ENCODE measurements at regions not wholly inside any gene's neighbourhood (a gene's known extent, or its start where the extent isn't known, plus 50 kb on each side); places are given as distances from the start of the nearest gene placed in this dataset.

DNA sequence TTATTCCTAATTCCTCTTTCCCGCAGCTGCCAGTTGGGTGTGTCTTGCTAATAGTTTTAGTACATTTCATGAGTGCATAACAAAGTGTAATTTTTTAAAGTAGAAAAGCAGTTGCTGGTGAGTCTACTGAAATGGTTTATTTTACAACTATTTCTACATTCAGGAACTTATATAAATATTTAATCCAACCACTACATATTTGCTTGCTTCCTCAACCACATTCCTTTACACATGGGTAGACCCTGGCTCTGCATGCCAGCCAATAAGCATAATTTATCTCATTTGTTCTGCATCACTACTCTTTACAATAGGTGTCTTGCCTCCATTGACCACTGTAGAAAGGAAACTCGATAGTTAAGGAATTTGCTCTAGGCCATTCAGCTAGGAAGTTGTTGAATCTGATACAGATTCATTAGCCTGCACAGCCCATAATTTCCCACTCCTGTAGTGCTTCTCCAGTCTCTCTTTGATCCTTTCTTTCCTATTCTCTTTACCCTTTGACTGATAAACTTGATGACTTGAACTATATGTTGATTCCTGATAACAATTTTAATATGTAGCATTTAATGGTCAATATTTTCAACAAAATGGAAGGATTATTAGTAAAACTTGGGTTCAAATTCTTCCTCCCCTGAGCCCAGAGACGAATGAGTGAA is 342.5 kb upstream of the ACTBL2 start:
- no peak for DNase-seq (ENCODE audit: low spot score, unreplicated experiment)
- Mint-ChIP-seq H3K4me3 (ENCODE audit: low read depth) (no peak overlapping the region), H3K36me3 (ENCODE audit: insufficient read depth) (no peaks in the 10 kb centered on the region), H3K4me1 (ENCODE audit: low read depth) (no peaks in the 10 kb centered on the region), H3K27me3 (no peaks in the 10 kb centered on the region), H3K9me3 (ENCODE audit: low read depth) (peaks cover 4% of the 10 kb centered on the region), H3K27ac (no peak overlapping the region)
- TF ChIP-seq, protein P1, sequence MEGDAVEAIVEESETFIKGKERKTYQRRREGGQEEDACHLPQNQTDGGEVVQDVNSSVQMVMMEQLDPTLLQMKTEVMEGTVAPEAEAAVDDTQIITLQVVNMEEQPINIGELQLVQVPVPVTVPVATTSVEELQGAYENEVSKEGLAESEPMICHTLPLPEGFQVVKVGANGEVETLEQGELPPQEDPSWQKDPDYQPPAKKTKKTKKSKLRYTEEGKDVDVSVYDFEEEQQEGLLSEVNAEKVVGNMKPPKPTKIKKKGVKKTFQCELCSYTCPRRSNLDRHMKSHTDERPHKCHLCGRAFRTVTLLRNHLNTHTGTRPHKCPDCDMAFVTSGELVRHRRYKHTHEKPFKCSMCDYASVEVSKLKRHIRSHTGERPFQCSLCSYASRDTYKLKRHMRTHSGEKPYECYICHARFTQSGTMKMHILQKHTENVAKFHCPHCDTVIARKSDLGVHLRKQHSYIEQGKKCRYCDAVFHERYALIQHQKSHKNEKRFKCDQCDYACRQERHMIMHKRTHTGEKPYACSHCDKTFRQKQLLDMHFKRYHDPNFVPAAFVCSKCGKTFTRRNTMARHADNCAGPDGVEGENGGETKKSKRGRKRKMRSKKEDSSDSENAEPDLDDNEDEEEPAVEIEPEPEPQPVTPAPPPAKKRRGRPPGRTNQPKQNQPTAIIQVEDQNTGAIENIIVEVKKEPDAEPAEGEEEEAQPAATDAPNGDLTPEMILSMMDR (IDR thresholded peaks at IDR 0.05; ENCODE audit: unreplicated experiment): no peak

DNA sequence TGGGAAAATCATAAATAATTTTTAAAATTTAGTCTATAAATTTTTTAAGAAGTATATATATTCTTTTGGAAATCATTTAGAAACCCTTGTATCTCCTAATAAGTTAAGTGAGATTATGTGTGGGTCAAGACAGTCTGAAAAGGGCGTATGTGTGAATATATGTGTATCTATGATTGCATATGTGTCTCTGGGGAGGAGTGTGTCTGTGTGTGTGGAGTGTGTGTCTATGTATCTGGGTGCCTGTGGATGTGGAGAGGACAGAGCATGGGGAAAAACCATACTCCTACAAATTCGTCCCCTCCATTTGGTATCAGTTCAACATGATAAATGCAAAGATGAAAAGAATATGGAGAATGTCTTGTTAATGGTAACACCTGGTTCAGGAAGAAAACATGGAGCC is 342.0 kb upstream of the ACTBL2 start:
- peaks cover 1% of the 10 kb centered on the region for H3K36me3 Mint-ChIP-seq (ENCODE audit: insufficient read depth)
- no peak overlapping the region for H3K27ac Mint-ChIP-seq
- no peak overlapping the region for H3K4me3 Mint-ChIP-seq (ENCODE audit: low read depth)
- no peaks in the 10 kb centered on the region for H3K4me1 Mint-ChIP-seq (ENCODE audit: low read depth)
- H3K9me3 Mint-ChIP-seq (ENCODE audit: low read depth): peaks cover 7% of the 10 kb centered on the region
- no peak for DNase-seq (ENCODE audit: low spot score, unreplicated experiment)
- H3K27me3 Mint-ChIP-seq: no peaks in the 10 kb centered on the region
- TF ChIP-seq, protein P1 (IDR thresholded peaks at IDR 0.05; ENCODE audit: unreplicated experiment): no peak

DNA sequence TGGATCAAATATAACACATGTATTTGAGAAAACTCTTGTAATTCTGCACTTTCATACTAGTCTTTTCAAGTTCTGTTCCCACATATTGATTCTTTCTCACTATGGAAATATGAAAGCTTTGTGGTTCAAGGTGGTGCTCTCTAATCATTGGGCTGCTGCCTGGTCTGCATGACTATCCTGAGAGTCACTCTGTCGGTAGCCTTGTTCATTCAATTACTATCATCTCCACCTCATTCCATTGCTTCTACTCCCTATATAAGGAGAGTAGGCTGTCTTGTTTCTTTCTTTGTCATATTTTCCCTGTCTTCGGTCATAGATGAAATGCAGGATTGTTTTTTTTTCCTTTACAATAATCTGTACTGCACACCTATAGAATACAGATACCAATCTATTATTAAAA is 341.4 kb upstream of the ACTBL2 start:
- Mint-ChIP-seq H3K4me1 (ENCODE audit: low read depth) (no peaks in the 10 kb centered on the region), H3K27ac (no peak overlapping the region), H3K36me3 (ENCODE audit: insufficient read depth) (peaks cover 1% of the 10 kb centered on the region), H3K9me3 (ENCODE audit: low read depth) (peaks cover 7% of the 10 kb centered on the region), H3K27me3 (no peaks in the 10 kb centered on the region), H3K4me3 (ENCODE audit: low read depth) (no peak overlapping the region)
- TF ChIP-seq, protein P1 (IDR thresholded peaks at IDR 0.05; ENCODE audit: unreplicated experiment): no peak
- no peak for DNase-seq (ENCODE audit: low spot score, unreplicated experiment)

DNA sequence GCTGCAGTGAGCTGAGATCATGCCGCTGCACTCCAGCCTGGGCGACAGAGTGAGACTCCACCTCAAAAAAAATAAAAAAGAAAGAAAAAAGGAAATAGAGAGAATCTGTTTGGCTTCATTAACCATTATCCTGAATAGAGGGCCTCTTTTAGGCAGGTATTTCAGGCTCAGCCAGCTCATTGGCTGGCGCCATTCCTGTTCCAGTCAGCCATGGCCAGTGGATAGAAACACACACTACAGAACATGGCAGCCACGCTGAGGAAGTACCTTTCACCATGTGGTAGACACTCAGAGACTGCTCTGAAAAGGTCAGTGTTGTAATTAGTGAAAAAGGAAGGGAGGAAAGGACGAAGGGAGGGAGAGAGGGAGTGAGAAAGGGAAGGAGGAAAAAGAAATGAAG is 340.0 kb upstream of the ACTBL2 start:
- H3K36me3 Mint-ChIP-seq (ENCODE audit: insufficient read depth): peaks cover 1% of the 10 kb centered on the region
- TF ChIP-seq, protein P1 (IDR thresholded peaks at IDR 0.05; ENCODE audit: unreplicated experiment): no peak
- peaks cover 7% of the 10 kb centered on the region for H3K9me3 Mint-ChIP-seq (ENCODE audit: low read depth)
- no peak for DNase-seq (ENCODE audit: low spot score, unreplicated experiment)
- no peak overlapping the region for H3K27ac Mint-ChIP-seq
- no peaks in the 10 kb centered on the region for H3K27me3 Mint-ChIP-seq
- no peak overlapping the region for H3K4me3 Mint-ChIP-seq (ENCODE audit: low read depth)
- no peaks in the 10 kb centered on the region for H3K4me1 Mint-ChIP-seq (ENCODE audit: low read depth)

DNA sequence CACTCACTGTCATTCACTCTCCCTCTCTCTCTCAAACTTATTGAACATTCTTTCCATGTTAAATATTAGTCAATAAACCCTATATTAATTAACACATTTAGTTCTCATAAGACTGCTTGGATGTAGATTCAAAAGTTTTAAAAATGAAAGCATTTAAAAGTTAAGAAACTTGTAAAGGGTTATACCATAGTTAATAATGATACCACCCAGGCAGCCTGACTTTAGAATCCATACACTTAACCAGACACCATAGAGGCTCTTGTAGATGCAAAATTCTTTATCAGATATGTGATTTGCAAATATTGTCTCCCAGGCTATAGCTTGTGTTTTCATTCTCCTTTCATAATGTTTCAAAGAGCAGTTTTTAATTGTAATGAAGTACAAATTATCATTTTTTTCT is 335.8 kb upstream of the ACTBL2 start:
- H3K27me3 Mint-ChIP-seq: no peaks in the 10 kb centered on the region
- H3K4me3 Mint-ChIP-seq (ENCODE audit: low read depth): no peak overlapping the region
- DNase-seq (ENCODE audit: low spot score, unreplicated experiment): no peak
- H3K27ac Mint-ChIP-seq: no peak overlapping the region
- H3K36me3 Mint-ChIP-seq (ENCODE audit: insufficient read depth): peaks cover 1% of the 10 kb centered on the region
- H3K4me1 Mint-ChIP-seq (ENCODE audit: low read depth): no peaks in the 10 kb centered on the region
- H3K9me3 Mint-ChIP-seq (ENCODE audit: low read depth): peaks cover 7% of the 10 kb centered on the region
- TF ChIP-seq, protein P1 (IDR thresholded peaks at IDR 0.05; ENCODE audit: unreplicated experiment): no peak
